ENCODE measurements at regions not wholly inside any gene's neighbourhood (a gene's known extent, or its start where the extent isn't known, plus 50 kb on each side); places are given as distances from the start of the nearest gene placed in this dataset.

GRCh38 chr12:93230326-93230720, 147.4 kb upstream of the NUDT4 start:
- Histone ChIP-seq H3K4me2 (no peak overlapping the region), H3K9me2 (ENCODE audit: insufficient read depth) (0 out of 2 replicates have a peak, but pooled peaks cover 8% of the 10 kb centered on the region), H3K36me3 (ENCODE audit: insufficient read depth) (no peaks in the 10 kb centered on the region), H3K27ac (ENCODE audit: low read depth) (no peak overlapping the region), H2AFZ (no peak overlapping the region), H3K27me3 (ENCODE audit: insufficient read depth) (no peaks in the 10 kb centered on the region), H3K4me3 (no peak overlapping the region), H4K20me1 (replicated peaks; ENCODE audit: insufficient read depth) (no peaks in the 10 kb centered on the region), H3F3A (replicated peaks; ENCODE audit: low read depth) (no peaks in the 10 kb centered on the region), H3K4me1 (ENCODE audit: insufficient read depth) (peaks cover 10% of the 10 kb centered on the region), H3K79me2 (replicated peaks; ENCODE audit: insufficient read depth) (no peaks in the 10 kb centered on the region)
- ATAC-seq = no peak
- no peak for DNase-seq (ENCODE audit: low spot score)
- H3K27me3 Mint-ChIP-seq (ENCODE audit: insufficient read depth, low read depth, poor library complexity) = peaks cover 2% of the 10 kb centered on the region
- H3K4me3 Mint-ChIP-seq = no peak overlapping the region
- peaks cover 8% of the 10 kb centered on the region for H3K4me1 Mint-ChIP-seq
- H3K27ac Mint-ChIP-seq = no peak overlapping the region
- H3K9me3 Mint-ChIP-seq = peaks cover 12% of the 10 kb centered on the region; the same call in 2 of the 3 replicates
- TF ChIP-seq POLR2AphosphoS5 (IDR thresholded peaks at IDR 0.05; ENCODE audit: low read depth) (no peak), EZH2phosphoT487 (IDR thresholded peaks at IDR 0.05; ENCODE audit: unreplicated experiment) (no peak), STAT1 (IDR thresholded peaks at IDR 0.05; ENCODE audit: unreplicated experiment) (no peak), CTCF (conservative IDR thresholded peaks at IDR 0.05; ENCODE audit: low read depth in 2 of 2) (no peak), CREB1 (CRISPR knock-in tag; IDR thresholded peaks at IDR 0.05; ENCODE audit: low read depth) (no peak), REST (IDR thresholded peaks at IDR 0.05; ENCODE audit: unreplicated experiment) (no peak), EZH2 (IDR thresholded peaks at IDR 0.05; ENCODE audit: low read depth, unreplicated experiment) (no peak), ZNF331 (CRISPR knock-in tag; IDR thresholded peaks at IDR 0.05; ENCODE audit: low read depth) (no peak), ZNF462 (CRISPR knock-in tag; IDR thresholded peaks at IDR 0.05) (no peak), NANOG (IDR thresholded peaks at IDR 0.05; ENCODE audit: borderline replicate concordance) (no peak), JUNB (IDR thresholded peaks at IDR 0.05; ENCODE audit: unreplicated experiment) (no peak), ETS1 (IDR thresholded peaks at IDR 0.05) (no peak)
- H3K36me3 Mint-ChIP-seq (ENCODE audit: low read depth) = peaks cover 3% of the 10 kb centered on the region; the same call in 1 of the 3 replicates
